ENCODE measurements at regions not wholly inside any gene's neighbourhood (a gene's known extent, or its start where the extent isn't known, plus 50 kb on each side); places are given as distances from the start of the nearest gene placed in this dataset.

GRCh38 chr15:81548365-81549130 is 174.5 kb upstream of the TMC3 start:
- in situ Hi-C loops (cut with HindIII; ENCODE audit: low pct_unique_long_range_greater_than_20kb, low sequenced_read_pairs) (no loop called here), intact Hi-C loops (cut with micrococcal nuclease; ENCODE audit: unreplicated experiment) (no loop called here)
- no peaks in the 10 kb centered on the region for H3K27me3 ChIP-seq (ENCODE audit: control insufficient read depth, insufficient read depth, low read length)
- no TSS peak for BruUV-seq (replicated peaks)
- DNase-seq (ENCODE audit: low read depth, low spot score) (no peak), ATAC-seq (no peak)
- ChIA-PET POLR2A (no interaction called here), CTCF (no interaction called here)
- no peak overlapping the region for H3K4me3 ChIP-seq (ENCODE audit: low read depth in 2 of 2, low read length in 2 of 2)
- H3K36me3 ChIP-seq (ENCODE audit: control insufficient read depth, insufficient read depth, low read length) = no peaks in the 10 kb centered on the region
- no peaks in the 10 kb centered on the region for H3K9me3 ChIP-seq (ENCODE audit: control insufficient read depth, insufficient read depth, low read depth, low read length)
- no peaks in the 10 kb centered on the region for H3K4me1 ChIP-seq (ENCODE audit: control insufficient read depth, insufficient read depth, low read length)
- no peak overlapping the region for H3K27ac ChIP-seq (ENCODE audit: low read length)
- no peak for TF ChIP-seq POLR2AphosphoS5 (IDR thresholded peaks at IDR 0.05; ENCODE audit: low read depth, low read length)
- no peak for TF ChIP-seq REST (IDR thresholded peaks at IDR 0.05; ENCODE audit: insufficient read depth in 1 of 2, low read depth in 2 of 2, low read length in 1 of 2)
- no peak for TF ChIP-seq SIN3A (IDR thresholded peaks at IDR 0.05; ENCODE audit: borderline replicate concordance, insufficient read depth, low read depth, low read length)
- TF ChIP-seq, protein P1, sequence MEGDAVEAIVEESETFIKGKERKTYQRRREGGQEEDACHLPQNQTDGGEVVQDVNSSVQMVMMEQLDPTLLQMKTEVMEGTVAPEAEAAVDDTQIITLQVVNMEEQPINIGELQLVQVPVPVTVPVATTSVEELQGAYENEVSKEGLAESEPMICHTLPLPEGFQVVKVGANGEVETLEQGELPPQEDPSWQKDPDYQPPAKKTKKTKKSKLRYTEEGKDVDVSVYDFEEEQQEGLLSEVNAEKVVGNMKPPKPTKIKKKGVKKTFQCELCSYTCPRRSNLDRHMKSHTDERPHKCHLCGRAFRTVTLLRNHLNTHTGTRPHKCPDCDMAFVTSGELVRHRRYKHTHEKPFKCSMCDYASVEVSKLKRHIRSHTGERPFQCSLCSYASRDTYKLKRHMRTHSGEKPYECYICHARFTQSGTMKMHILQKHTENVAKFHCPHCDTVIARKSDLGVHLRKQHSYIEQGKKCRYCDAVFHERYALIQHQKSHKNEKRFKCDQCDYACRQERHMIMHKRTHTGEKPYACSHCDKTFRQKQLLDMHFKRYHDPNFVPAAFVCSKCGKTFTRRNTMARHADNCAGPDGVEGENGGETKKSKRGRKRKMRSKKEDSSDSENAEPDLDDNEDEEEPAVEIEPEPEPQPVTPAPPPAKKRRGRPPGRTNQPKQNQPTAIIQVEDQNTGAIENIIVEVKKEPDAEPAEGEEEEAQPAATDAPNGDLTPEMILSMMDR (IDR thresholded peaks at IDR 0.05) = no peak
- TF ChIP-seq TCF7L2 (IDR thresholded peaks at IDR 0.05; ENCODE audit: low read depth, low read length) = no peak

GRCh38 chr15:81547521-81548132 is 173.6 kb upstream of the TMC3 start:
- no peaks in the 10 kb centered on the region for H3K36me3 ChIP-seq (ENCODE audit: control insufficient read depth, insufficient read depth, low read length)
- TF ChIP-seq, protein P1 (IDR thresholded peaks at IDR 0.05) = no peak
- TF ChIP-seq TCF7L2 (IDR thresholded peaks at IDR 0.05; ENCODE audit: low read depth, low read length) (no peak), SIN3A (IDR thresholded peaks at IDR 0.05; ENCODE audit: borderline replicate concordance, insufficient read depth, low read depth, low read length) (no peak), POLR2AphosphoS5 (IDR thresholded peaks at IDR 0.05; ENCODE audit: low read depth, low read length) (no peak), REST (IDR thresholded peaks at IDR 0.05; ENCODE audit: insufficient read depth in 1 of 2, low read depth in 2 of 2, low read length in 1 of 2) (no peak)
- no peak overlapping the region for H3K27ac ChIP-seq (ENCODE audit: low read length)
- in situ Hi-C loops (cut with HindIII; ENCODE audit: low pct_unique_long_range_greater_than_20kb, low sequenced_read_pairs) (no loop called here), intact Hi-C loops (cut with micrococcal nuclease; ENCODE audit: unreplicated experiment) (no loop called here)
- no peaks in the 10 kb centered on the region; the same call in 1 of the 2 replicates for H3K27me3 ChIP-seq (ENCODE audit: control insufficient read depth, insufficient read depth, low read length)
- ChIA-PET CTCF (no interaction called here), POLR2A (interaction anchor here (0.6 kb wide), 1 partner anchor 15 kb away, joined by 4 read pairs; no protein-coding TSS in a partner anchor)
- no peak for ATAC-seq
- BruUV-seq (replicated peaks) = no TSS peak
- no peaks in the 10 kb centered on the region for H3K9me3 ChIP-seq (ENCODE audit: control insufficient read depth, insufficient read depth, low read depth, low read length)
- no peak overlapping the region for H3K4me3 ChIP-seq (ENCODE audit: low read depth in 2 of 2, low read length in 2 of 2)
- no peaks in the 10 kb centered on the region for H3K4me1 ChIP-seq (ENCODE audit: control insufficient read depth, insufficient read depth, low read length)
- no peak for DNase-seq (ENCODE audit: low read depth, low spot score)
